GM19452 (cell line): ENCODE measurements at regions not wholly inside any gene's neighbourhood (a gene's known extent, or its start where the extent isn't known, plus 50 kb on each side); places are given as distances from the start of the nearest gene placed in this dataset.

Experiments
- ATAC-seq: cut with Tn5 transposase; IDR thresholded peaks from one replicate; pipeline ENCODE4 v1.9.1; 2021; ENCODE audit not compliant: unreplicated experiment

DNA sequence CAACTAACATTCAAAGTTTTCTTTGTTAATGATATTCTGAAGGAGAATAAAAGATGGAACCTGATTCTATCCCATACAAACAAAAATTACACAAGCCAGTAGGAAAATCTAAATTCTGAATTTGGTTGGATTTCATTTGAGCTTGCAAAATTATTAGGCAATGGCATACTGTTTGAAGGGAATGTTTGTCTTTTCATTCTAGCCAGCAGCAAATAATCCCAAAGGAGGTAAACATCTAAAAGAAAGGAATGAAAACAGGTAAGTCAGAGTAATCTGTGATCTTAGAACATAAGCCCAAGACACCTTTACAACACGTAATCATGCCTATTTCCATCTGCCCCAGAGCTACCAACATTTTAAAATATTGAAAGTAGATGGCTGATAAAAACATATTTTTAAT lies 482.1 kb upstream of the CITED2 start:
- no peak for ATAC-seq

- no peak for ATAC-seq
Observed at GRCh38 chr6:139855671-139856311, 481.3 kb upstream of the CITED2 start.

GRCh38 chr6:139853302-139853992 lies 479.0 kb upstream of the CITED2 start:
- no peak for ATAC-seq

DNA sequence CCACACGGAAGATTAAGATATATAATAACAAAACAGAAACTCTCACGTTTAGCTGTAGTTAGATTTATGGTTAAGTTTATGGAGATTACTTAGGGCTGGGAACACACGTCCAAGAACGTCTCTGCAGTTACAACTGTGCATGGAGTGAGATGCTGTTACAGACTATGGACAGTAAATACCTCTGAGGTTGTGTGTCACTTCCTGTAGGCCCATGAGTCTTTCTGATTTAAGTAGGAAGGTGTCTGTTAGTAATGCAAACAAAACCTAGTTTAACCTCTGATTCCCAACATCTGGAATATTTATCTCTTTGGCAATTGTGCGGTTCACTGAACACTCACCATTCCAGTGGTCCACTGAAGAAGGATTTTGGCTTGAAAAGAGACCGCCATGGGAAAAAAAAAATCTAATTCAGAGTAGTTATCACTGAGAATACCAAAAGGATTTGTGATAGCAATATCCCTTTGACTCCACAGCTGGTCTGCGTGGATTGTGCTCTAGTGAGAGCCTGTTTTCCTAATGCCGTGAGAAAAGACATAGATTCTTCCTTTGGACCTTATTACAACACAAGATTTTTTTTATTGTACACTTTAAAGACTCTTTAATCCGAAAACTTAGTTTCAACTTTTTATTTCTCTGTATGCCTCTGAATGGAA lies 478.2 kb upstream of the CITED2 start:
- no peak for ATAC-seq

DNA sequence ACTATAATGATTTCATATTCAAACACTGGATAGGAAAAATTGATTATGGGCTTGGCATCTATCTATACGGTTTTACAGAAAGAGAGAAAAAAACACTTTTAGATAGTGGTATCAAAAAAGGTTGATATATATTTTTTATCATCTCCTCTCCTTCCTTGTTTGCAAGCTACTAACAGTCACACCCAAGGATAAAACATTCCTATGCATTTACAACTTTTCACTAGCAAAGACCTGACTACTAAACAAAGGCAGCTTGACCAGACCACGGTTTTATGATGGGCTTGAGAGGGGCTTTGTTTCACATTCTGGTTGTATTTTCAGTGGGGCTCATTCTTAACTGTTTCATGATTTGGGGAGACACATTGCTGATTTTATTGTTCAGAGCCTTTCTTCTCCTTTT lies 477.6 kb upstream of the CITED2 start:
- ATAC-seq, result no peak

- no peak for ATAC-seq
Observed at GRCh38 chr6:139851206-139851605, 476.8 kb upstream of the CITED2 start.

DNA sequence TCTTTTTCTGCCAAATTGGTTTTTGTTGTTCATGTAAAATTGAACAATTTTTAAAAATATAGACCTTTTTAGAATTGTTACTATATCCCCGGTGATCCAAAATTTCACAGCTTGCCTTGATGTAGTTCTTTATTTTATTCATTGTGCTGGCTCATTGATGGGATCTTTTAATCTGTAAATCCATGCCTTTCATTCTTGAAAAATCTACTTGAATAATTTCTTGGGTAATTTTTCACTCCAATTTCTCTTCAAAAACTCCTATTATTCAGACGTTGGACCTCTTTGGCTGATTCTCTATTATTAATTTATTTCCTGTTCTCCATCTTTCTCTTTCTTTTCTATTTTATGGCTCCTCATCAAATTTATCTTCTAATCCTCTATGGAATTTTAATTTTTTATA lies 476.1 kb upstream of the CITED2 start:
- ATAC-seq, result no peak

GRCh38 chr6:139847457-139847813 lies 473.0 kb upstream of the CITED2 start:
- no peak for ATAC-seq

DNA sequence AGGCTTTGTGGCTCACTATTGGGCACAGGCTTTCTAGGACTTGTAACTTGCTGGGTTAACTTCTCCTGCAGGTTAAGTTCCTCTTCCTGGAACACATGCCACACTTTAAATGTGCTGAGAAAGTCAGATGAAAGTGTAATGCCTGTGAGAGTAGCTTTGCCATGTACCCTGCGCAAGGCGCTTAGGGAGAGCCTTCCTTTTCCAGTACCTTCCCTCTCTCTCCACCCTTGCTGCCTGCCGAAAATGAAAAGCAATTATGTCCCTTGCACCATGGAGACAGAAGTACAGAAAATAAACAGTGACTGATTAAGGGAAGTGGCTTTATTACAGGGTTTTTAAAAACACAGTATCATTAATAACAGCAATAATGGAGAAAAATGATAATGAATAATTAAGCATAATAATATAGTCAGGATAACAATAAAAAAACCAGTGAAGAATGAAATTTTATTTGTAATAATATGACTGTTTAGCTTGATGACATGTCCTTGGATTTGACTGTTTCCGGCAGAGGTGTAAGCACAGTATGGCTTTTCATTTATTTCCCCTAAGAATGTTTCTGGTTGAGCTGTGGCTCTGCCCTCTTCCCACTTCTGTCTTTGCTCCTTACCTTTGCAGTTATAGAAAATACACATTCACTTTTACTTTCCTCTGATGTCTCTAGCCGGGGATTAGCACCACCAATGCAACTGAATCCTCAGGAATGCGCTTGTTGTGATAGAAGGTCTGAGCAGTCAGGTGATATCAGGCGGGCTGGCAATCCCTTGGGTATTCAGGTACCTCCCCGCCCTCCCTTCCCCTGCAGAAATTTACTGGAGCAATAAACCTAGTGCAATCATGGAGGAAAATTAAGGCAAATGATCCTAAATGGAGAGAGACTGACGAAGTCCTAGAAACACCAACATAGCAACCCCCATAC lies 472.3 kb upstream of the CITED2 start:
- peak; percentile 53 for ATAC-seq

DNA sequence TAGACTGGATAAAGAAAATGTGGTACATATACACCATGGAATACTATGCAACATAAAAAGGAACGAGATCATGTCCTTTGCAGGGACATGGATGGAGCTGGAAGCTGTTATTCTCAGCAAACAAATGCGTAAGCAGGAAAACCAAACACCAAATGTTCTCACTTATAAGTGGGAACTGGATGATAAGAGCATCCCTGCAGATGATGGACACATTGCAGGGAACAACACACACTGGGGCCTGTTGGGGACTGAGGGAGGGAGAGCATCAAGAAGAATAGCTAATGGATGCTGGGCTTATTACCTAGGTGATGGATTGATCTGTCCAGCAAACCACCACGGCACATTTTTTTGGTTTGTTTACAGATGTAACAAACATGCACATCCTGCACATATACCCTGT lies 470.5 kb upstream of the CITED2 start:
- ATAC-seq, result no peak

DNA sequence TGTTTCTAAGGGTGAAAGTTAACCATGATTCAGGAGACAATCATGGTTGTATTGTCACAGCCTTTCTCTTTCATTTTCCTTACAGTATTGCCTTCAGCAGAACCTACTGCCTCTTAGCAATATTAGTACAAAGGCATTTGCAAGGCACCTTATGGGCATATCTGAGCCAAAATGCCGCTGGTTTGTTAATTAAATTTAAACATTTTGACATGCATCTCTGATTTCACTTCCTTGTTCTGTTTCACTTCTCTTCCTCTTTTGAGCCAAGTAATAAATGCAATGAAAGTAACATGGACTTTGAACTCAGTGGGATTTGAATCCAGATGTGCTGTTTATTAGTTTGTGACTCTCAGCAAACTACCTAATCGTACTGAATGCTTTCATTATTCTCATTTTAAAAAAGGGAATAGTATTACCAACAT lies 467.4 kb upstream of the CITED2 start:
- peak; percentile 72 for ATAC-seq

DNA sequence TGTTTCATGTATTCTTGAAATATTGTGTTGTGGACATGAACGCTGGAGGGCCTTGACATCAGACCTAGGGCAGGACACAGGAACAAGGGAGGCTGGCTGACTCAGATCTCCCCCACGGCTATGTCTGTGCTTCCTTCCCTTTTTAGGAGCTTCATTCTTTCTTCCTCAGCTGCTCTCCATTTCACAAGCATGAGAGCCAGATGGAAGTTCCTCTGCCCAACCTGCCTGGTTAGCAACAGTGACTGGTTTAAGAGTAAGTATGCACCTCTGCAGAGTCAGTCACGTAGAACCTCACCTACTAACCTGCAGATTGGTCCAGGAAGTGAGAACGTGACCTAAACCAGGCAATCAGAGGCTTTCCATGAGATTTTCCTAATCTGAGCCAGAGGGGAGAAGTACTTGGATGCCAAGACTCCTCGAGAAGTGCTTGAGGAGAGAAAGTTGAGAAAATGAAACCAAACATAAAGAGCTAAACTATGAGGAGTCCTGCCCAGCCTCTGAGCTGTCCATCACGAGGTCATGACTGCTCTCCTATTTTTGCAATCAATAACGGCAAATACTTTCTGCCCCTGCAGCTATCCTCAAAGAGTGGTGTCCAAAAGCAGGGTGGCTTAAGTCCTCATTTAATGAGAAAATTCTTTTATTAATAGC lies 465.2 kb upstream of the CITED2 start:
- no peak for ATAC-seq

DNA sequence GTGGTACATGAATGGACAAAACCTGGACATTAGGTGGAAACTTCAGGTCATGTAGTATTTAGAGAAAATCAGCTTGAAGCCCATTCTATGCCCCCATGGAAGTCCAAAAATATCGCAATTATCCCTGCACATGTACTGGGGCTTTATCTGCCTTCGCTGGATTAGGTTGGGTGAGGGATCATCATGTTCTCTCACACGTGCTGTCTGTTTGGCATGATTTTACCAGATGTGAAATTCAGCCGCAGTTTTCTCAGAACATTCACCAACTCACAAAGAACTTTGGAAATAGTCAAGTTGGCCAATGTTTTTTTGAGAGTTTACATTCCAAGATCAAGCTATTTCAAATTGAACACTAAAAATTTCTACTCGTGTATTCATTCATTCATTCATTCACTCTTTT lies 459.8 kb upstream of the CITED2 start:
- ATAC-seq, result no peak

DNA sequence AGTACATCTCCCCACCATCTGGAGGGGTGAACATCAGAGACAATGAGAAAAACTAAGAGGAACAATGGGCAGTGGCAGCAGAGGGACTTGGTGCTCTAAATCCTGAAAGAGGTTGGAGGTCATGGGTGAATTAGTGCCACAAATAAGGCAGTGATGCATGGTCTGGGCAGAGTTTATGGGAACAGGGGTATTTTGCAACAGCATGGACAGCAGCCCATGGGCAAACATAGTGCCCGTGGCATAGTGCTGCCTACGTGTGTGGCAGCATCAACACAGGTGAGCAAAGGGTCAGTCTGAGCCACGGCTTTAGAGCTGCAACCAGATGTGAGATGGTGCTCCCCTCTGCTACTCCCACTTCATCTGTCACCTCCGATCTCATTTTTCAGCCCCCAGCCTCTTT lies 459.1 kb upstream of the CITED2 start:
- no peak for ATAC-seq

- ATAC-seq, result no peak
Observed at GRCh38 chr6:139832493-139833305, 458.3 kb upstream of the CITED2 start.

- ATAC-seq, result no peak
Observed at GRCh38 chr6:139829576-139829975, 455.1 kb upstream of the CITED2 start.

- no peak for ATAC-seq
Observed at GRCh38 chr6:139828751-139829519, 454.5 kb upstream of the CITED2 start.

GRCh38 chr6:139825935-139826374 lies 451.5 kb upstream of the CITED2 start:
- no peak for ATAC-seq

GRCh38 chr6:139824864-139825263 lies 450.4 kb upstream of the CITED2 start:
- ATAC-seq, result no peak
